GM12873 (cell line): ENCODE measurements at regions not wholly inside any gene's neighbourhood (a gene's known extent, or its start where the extent isn't known, plus 50 kb on each side); places are given as distances from the start of the nearest gene placed in this dataset.

Experiments
- TF ChIP-seq, protein P1 (sequence below): IDR thresholded peaks from 2 replicates; pipeline ENCODE4 v1.5.1; 2012; ENCODE audit warnings: low read depth, mild to moderate bottlenecking, moderate library complexity, low read length, control low read depth; ENCODE audit not compliant: insufficient read depth; ENCODE audit errors: missing control alignments

DNA sequence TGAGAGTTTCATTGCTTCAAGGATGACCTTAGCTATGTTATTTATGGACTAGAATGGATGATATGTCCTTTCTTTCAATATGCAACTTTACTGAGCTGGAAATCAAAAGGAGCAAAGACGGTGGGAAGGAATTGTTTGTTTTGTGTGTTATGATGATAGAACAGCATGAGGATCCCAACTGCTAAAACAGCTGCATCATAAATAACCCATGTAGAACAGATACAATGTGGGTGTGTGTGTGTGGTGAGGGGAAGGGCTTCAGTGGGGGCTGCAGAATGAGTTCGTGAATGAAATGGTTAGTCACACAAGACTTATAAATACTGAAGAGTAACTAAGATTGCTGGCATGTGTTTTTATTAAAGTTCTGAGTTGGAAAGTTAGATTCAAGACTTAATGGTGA is 80.1 kb downstream of the DACT1 start:
- TF ChIP-seq, protein P1, sequence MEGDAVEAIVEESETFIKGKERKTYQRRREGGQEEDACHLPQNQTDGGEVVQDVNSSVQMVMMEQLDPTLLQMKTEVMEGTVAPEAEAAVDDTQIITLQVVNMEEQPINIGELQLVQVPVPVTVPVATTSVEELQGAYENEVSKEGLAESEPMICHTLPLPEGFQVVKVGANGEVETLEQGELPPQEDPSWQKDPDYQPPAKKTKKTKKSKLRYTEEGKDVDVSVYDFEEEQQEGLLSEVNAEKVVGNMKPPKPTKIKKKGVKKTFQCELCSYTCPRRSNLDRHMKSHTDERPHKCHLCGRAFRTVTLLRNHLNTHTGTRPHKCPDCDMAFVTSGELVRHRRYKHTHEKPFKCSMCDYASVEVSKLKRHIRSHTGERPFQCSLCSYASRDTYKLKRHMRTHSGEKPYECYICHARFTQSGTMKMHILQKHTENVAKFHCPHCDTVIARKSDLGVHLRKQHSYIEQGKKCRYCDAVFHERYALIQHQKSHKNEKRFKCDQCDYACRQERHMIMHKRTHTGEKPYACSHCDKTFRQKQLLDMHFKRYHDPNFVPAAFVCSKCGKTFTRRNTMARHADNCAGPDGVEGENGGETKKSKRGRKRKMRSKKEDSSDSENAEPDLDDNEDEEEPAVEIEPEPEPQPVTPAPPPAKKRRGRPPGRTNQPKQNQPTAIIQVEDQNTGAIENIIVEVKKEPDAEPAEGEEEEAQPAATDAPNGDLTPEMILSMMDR = no peak

DNA sequence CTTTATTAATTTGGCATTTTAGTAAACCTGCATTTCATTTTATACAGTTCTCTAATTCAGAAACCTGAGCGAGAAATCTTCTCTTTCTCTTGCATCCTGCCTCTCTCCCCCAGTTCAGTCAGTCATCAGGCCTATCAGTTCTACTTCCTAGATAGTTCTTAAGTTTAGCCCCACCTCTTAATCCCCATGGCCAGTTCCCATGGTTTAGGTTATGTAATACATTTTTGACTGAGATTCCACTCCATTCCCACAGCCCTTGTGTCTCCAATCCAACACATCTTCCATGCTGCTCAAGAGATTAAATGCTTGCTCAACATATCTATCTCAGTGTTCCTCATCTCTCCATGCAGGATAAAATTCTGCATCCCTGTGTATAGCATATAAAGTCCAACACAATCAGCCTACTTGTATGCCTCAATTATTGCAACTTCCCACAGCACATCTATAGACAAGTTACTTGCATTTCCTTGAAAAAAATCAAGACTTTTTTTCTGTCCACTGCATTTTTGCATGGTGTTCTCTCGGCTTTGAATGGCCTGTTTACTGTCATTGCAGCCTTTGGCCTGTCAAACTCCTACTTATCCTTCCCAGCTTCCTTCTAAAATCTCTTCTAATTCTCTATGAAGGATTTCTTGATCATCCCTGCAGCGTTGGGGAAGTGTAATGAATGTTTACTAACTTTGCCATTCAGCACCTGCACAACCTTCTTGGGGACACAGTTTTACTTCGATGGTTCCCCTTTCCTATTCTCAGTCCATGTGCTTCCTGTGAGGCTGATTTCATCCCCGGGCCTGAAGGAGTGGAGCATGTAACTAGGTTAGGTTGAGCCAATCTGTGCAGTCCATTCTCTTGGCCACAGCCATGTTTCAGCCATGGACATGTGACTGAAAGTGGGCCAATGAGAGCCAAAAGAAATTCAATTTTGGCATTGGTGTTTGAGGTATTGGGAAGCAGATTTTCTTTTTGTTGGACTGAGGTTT is 80.8 kb downstream of the DACT1 start:
- TF ChIP-seq, protein P1 = no peak

- TF ChIP-seq, protein P1 = no peak
Measured at GRCh38 chr14:58721723-58722122, 84.0 kb downstream of the DACT1 start.

- TF ChIP-seq, protein P1 = no peak
Measured at GRCh38 chr14:58722441-58722840, 84.7 kb downstream of the DACT1 start.

DNA sequence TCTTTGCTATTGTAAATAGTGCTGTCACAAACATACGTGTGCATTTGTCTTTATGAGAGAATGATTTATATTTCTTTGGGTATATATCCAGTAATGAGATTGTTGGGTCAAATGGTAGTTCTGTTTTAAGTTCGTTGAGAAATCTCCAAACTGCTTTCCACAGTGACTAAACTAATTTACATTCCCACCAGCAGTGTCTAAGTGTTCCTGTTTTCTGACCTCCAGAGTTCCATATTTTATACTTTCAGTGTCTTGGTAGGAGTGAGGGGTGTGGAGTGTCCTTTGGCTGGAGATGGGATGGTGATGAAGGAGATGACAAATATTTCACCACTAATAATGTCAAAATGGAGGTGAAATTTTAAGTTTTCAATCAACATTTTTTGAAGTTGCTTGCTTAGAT is 86.4 kb downstream of the DACT1 start:
- TF ChIP-seq, protein P1 = no peak

GRCh38 chr14:58724702-58725101 is 86.9 kb downstream of the DACT1 start:
- TF ChIP-seq, protein P1 = no peak

DNA sequence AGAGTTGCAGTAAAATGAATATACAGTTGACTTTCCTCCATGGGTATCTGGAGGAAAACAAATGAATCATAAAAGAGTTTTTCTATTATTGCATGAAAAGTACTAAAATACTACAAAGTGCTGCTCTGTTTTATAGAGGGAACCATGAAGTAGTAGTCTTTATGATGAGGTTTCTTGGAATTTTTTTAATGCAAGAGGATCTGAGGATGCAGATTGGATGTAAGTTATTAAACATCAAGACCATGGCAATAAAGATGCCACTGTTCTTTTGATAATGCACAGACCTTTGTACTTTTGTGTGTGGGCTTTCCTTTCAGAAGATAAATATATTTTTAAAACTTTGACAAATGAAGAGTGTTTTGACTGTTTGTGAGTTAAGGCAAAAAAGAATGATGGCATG is 87.5 kb downstream of the DACT1 start:
- TF ChIP-seq, protein P1 = no peak
